DND-41 (cell line): ENCODE measurements at regions not wholly inside any gene's neighbourhood (a gene's known extent, or its start where the extent isn't known, plus 50 kb on each side); places are given as distances from the start of the nearest gene placed in this dataset.

Experiments
- ATAC-seq: fragments of 200-7000 bp; cut with Tn5 transposase; 3 replicates; pipeline ENCODE4 v1.9.1; 2021; ENCODE audit warnings: low read depth; ENCODE audit not compliant: insufficient read depth
- DNase-seq: peaks from one replicate; pipeline ENCODE4 v3.0.0-alpha.2; 2020
- H2AFZ ChIP-seq: 2 replicates; pipeline ENCODE4 v1.6.0; 2012; ENCODE audit warnings: low read depth, low read length
- H3K27ac ChIP-seq: 2 replicates; pipeline ENCODE4 v1.5.1; 2012; ENCODE audit warnings: low read length, inconsistent platforms
- H3K27me3 ChIP-seq: fragments of 200-600 bp; sonication (generic); 2 replicates; pipeline ENCODE4 v1.6.0; 2012; ENCODE audit warnings: low read length, mild to moderate bottlenecking, inconsistent platforms; ENCODE audit not compliant: insufficient read depth, poor library complexity
- H3K36me3 ChIP-seq: 2 replicates; pipeline ENCODE4 v1.5.1; 2012; ENCODE audit warnings: low read length, inconsistent platforms; ENCODE audit not compliant: insufficient read depth
- H3K4me1 ChIP-seq: 2 replicates; pipeline ENCODE4 v1.5.1; 2012; ENCODE audit warnings: mild to moderate bottlenecking, low read length; ENCODE audit not compliant: insufficient read depth
- H3K4me2 ChIP-seq: 2 replicates; pipeline ENCODE4 v1.6.0; 2012; ENCODE audit warnings: mild to moderate bottlenecking, moderate library complexity, low read length, inconsistent platforms; ENCODE audit not compliant: insufficient read depth
- H3K4me3 ChIP-seq, 2 experiments: fragments of 200-600 bp in 1 of 2; shearing (Covaris generic) in 1 of 2; 2 replicates each; pipeline ENCODE4 v1.5.1; 2012 to 2016; ENCODE audit warnings: inconsistent platforms in 2 of 2, low read length in 2 of 2, mild to moderate bottlenecking in 2 of 2, low read depth in 1 of 2, moderate library complexity in 1 of 2
- H3K79me2 ChIP-seq: 2 replicates; pipeline ENCODE4 v1.6.0; 2012; ENCODE audit warnings: low read length, inconsistent platforms; ENCODE audit not compliant: insufficient read depth
- H3K9ac ChIP-seq: 2 replicates; pipeline ENCODE4 v1.6.0; 2012; ENCODE audit warnings: low read depth, mild to moderate bottlenecking, inconsistent platforms, low read length, moderate library complexity
- H3K9me3 ChIP-seq: 2 replicates; pipeline ENCODE4 v1.5.1; 2012; ENCODE audit warnings: low read length, moderate library complexity, mild to moderate bottlenecking, inconsistent platforms; ENCODE audit not compliant: insufficient read depth, severe bottlenecking
- H4K20me1 ChIP-seq: 2 replicates; pipeline ENCODE4 v1.6.0; 2012; ENCODE audit warnings: low read length; ENCODE audit not compliant: insufficient read depth
- CTCF ChIP-seq: IDR thresholded peaks from 2 replicates; pipeline ENCODE4 v1.5.1; 2012; ENCODE audit warnings: borderline replicate concordance, low read length, moderate library complexity, mild to moderate bottlenecking; ENCODE audit not compliant: poor library complexity, severe bottlenecking; ENCODE audit errors: extremely low read depth
- EZH2 ChIP-seq: IDR thresholded peaks from 3 replicates; pipeline ENCODE4 v1.6.1; 2012; ENCODE audit warnings: borderline replicate concordance, low read depth, mild to moderate bottlenecking, moderate library complexity, low read length, inconsistent platforms; ENCODE audit not compliant: severe bottlenecking

GRCh38 chr7:93636276-93636675 is 61.8 kb upstream of the CALCR start:
- no peaks in the 10 kb centered on the region for H3K27me3 ChIP-seq
- no peaks in the 10 kb centered on the region for H4K20me1 ChIP-seq
- TF ChIP-seq CTCF (no peak), EZH2 (no peak)
- no peaks in the 10 kb centered on the region for H3K79me2 ChIP-seq
- no peaks in the 10 kb centered on the region for H3K36me3 ChIP-seq
- no peak overlapping the region for H3K27ac ChIP-seq
- H2AFZ ChIP-seq, result no peak overlapping the region
- no peaks in the 10 kb centered on the region for H3K4me1 ChIP-seq
- H3K4me3 ChIP-seq, result no peak overlapping the region
- DNase-seq, result no peak
- H3K9me3 ChIP-seq, result no peaks in the 10 kb centered on the region
- no peak overlapping the region for H3K9ac ChIP-seq
- H3K4me2 ChIP-seq, result no peak overlapping the region
- ATAC-seq, result no peak

- Histone ChIP-seq H4K20me1 (no peaks in the 10 kb centered on the region), H2AFZ (no peak overlapping the region), H3K27ac (no peak overlapping the region), H3K4me2 (no peak overlapping the region), H3K9ac (no peak overlapping the region), H3K4me3 (no peak overlapping the region), H3K79me2 (no peaks in the 10 kb centered on the region), H3K4me1 (no peaks in the 10 kb centered on the region), H3K36me3 (no peaks in the 10 kb centered on the region), H3K9me3 (no peaks in the 10 kb centered on the region), H3K27me3 (no peaks in the 10 kb centered on the region)
- DNase-seq (no peak), ATAC-seq (no peak)
- no peak for TF ChIP-seq CTCF
- TF ChIP-seq EZH2, result no peak
Observed at GRCh38 chr7:93632371-93632770, 57.8 kb upstream of the CALCR start.

GRCh38 chr7:93629291-93629801 is 54.8 kb upstream of the CALCR start:
- H2AFZ ChIP-seq, result no peak overlapping the region
- no peaks in the 10 kb centered on the region for H3K4me1 ChIP-seq
- H3K36me3 ChIP-seq, result no peaks in the 10 kb centered on the region
- ATAC-seq (no peak), DNase-seq (no peak)
- no peaks in the 10 kb centered on the region for H3K9me3 ChIP-seq
- H3K27ac ChIP-seq, result no peak overlapping the region
- H3K4me3 ChIP-seq, result no peak overlapping the region
- H3K4me2 ChIP-seq, result no peak overlapping the region
- no peak for TF ChIP-seq EZH2
- no peaks in the 10 kb centered on the region for H3K79me2 ChIP-seq
- H3K27me3 ChIP-seq, result no peaks in the 10 kb centered on the region
- H3K9ac ChIP-seq, result no peak overlapping the region
- no peaks in the 10 kb centered on the region for H4K20me1 ChIP-seq

- ATAC-seq, result no peak
- Histone ChIP-seq H3K27me3 (no peaks in the 10 kb centered on the region), H3K9me3 (no peaks in the 10 kb centered on the region), H4K20me1 (no peaks in the 10 kb centered on the region), H2AFZ (no peak overlapping the region), H3K36me3 (no peaks in the 10 kb centered on the region), H3K4me3 (no peak overlapping the region), H3K4me1 (no peaks in the 10 kb centered on the region), H3K9ac (no peak overlapping the region), H3K27ac (no peak overlapping the region), H3K79me2 (no peaks in the 10 kb centered on the region), H3K4me2 (no peak overlapping the region)
- TF ChIP-seq CTCF, result no peak
- no peak for TF ChIP-seq EZH2
- DNase-seq, result no peak
Observed at GRCh38 chr7:93626869-93627268, 52.3 kb upstream of the CALCR start.
